ENCODE measurements at regions not wholly inside any gene's neighbourhood (a gene's known extent, or its start where the extent isn't known, plus 50 kb on each side); places are given as distances from the start of the nearest gene placed in this dataset.

DNA sequence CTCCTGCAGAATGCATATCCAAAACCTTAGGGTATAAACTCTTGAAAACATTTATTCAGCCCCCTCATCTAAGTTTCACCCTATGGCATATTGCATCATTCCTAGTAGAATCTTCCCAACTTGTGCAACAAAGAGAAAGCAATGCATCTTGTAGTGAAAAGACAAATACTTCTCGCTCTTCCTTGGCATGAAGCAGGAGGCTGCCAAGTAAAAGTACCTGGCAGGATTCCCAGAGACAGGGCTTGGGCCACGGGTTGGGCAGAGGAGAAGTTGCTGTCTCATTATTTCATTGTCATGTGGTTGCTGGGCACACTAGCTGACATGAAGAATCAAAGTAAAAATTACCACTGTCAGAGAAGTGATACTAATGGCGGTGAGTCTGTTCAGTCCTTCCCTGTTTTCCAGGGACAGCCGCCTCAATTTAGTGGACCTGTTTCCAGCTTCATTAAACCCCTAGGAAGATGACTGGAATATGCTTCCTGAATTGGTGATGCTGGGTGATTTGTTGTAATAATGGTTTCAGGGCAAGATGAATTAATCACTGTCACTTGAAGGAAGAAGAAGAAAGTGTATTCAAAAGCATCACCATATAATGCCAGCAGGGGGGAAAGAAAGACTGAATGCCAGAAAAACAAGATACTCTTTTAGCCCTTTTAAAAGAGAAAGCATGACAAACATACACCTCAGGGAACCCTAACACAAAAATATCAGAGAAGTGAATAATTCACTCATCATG lies 380.5 kb upstream of the IGFBP7 start:
- Histone ChIP-seq H3K4me1 (ENCODE audit: insufficient read depth, low read length) (peaks cover 5% of the 10 kb centered on the region; the same call in 1 of the 2 replicates), H3K4me3 (ENCODE audit: low read length) (no peak overlapping the region), H3K9me3 (ENCODE audit: insufficient read depth, low read depth, low read length) (no peaks in the 10 kb centered on the region), H3K27me3 (ENCODE audit: insufficient read depth, low read length) (no peaks in the 10 kb centered on the region), H3K36me3 (ENCODE audit: insufficient read depth, low read length) (no peaks in the 10 kb centered on the region), H3K9ac (ENCODE audit: low read depth, low read length) (no peak overlapping the region), H3K27ac (ENCODE audit: low read depth, low read length) (no peak overlapping the region)
- WGBS = 88% methylated on average over 4 of the region's 4 CpGs

DNA sequence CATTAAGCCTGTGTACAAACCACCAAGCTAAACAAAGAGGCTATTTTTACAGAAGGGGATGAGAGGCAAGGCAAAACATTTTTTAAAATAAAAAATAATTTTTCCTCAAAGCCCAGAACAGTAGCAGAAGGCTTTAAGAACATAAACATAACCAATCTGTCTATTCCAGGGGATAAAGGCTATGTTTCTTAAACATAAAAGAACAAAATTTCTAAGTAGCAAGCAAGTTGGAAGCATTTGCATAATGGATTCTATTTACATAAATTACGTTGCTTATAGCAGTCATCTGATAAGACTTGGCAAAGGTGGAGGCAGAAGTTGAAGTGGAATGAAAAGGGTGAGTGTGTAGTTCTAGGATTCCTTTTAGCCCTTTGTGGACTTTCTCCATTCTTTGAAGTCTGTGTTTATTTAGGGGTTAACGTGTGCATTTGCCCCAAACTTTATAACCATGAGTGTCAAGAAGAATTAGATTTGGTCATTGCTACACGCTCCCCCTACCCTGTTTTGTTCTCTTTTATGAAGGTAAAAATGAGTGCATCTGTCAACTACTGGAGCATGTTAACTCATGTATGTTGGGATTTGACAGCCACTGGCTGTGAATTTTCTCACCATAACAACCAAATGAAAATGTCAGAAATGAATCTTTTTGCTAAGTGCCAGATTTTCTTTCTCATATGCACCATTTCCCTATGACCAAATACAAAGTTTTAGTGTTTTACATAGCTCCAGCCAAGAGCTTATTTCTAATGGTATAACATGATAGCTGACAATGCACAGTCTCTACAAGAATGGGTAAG lies 378.4 kb upstream of the IGFBP7 start:
- Histone ChIP-seq H3K27ac (ENCODE audit: low read depth, low read length) (no peak overlapping the region), H3K4me3 (ENCODE audit: low read length) (no peak overlapping the region), H3K27me3 (ENCODE audit: insufficient read depth, low read length) (no peaks in the 10 kb centered on the region), H3K4me1 (ENCODE audit: insufficient read depth, low read length) (peaks cover 5% of the 10 kb centered on the region; the same call in 1 of the 2 replicates), H3K9ac (ENCODE audit: low read depth, low read length) (no peak overlapping the region), H3K9me3 (ENCODE audit: insufficient read depth, low read depth, low read length) (no peaks in the 10 kb centered on the region), H3K36me3 (ENCODE audit: insufficient read depth, low read length) (no peaks in the 10 kb centered on the region)
- 92% methylated on average over 2 of the region's 3 CpGs for WGBS

DNA sequence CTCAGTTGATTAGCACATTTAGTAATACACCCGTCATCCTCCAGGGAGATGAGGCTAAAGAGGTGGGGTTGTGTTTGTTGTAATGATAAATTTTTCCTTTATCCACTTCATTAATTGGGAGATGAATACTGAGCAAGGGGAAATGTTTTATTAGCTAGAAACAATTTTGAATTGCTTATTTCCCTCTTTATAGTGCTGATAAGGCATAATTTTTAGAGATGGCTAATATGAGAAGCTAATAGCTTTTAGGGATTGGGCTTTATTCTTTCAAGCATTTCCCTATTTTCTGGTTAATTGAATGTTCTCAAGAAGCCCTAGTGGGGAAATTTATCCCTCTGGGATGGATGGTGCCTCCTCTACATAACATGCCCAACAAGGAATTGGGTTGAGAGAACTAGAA lies 365.2 kb upstream of the IGFBP7 start:
- Histone ChIP-seq H3K4me3 (ENCODE audit: low read length) (no peak overlapping the region), H3K4me1 (ENCODE audit: insufficient read depth, low read length) (no peaks in the 10 kb centered on the region), H3K9me3 (ENCODE audit: insufficient read depth, low read depth, low read length) (no peaks in the 10 kb centered on the region), H3K36me3 (ENCODE audit: insufficient read depth, low read length) (no peaks in the 10 kb centered on the region), H3K27me3 (ENCODE audit: insufficient read depth, low read length) (no peaks in the 10 kb centered on the region), H3K9ac (ENCODE audit: low read depth, low read length) (no peak overlapping the region), H3K27ac (ENCODE audit: low read depth, low read length) (no peak overlapping the region)
- WGBS = no CpG with 5 or more reads among the region's 1 CpG

DNA sequence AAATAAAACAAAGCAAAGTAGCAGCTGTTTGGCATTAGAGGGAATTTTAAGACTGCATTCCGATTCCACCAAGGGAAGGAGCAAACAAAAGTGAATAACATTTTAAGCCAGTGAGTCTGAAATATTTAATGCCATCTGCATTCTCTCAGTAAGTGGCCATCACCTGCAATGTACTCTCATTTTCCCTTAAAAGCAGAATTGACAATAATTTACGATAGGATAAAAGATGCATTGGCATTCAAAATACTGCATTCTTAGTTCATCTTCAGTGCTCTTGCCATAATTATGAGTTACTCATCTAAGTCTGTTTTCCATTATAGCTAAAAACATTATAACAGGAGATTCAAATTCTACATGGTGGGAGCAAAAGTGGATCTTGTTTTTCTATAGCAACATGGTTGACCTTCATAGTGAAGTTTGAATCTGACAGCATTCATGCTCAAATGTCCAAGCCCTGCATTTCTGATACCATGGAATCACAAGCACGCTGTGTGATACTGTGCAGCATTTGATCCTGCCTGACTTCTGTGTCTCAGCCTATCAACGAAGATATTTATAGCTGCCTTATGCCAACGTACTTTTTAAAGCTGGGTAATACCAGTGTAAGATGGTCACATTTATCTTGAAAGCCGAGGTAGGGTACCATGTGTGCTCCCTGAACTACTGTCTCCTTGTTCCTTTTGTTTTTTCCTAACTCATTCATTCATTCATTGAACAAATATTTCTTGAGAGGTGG lies 355.3 kb upstream of the IGFBP7 start:
- H3K4me1 ChIP-seq (ENCODE audit: insufficient read depth, low read length) = no peaks in the 10 kb centered on the region
- no peaks in the 10 kb centered on the region for H3K36me3 ChIP-seq (ENCODE audit: insufficient read depth, low read length)
- no peak overlapping the region for H3K4me3 ChIP-seq (ENCODE audit: low read length)
- 79% methylated on average over 6 of the region's 6 CpGs for WGBS
- H3K27me3 ChIP-seq (ENCODE audit: insufficient read depth, low read length) = no peaks in the 10 kb centered on the region
- no peak overlapping the region for H3K27ac ChIP-seq (ENCODE audit: low read depth, low read length)
- H3K9ac ChIP-seq (ENCODE audit: low read depth, low read length) = no peak overlapping the region
- H3K9me3 ChIP-seq (ENCODE audit: insufficient read depth, low read depth, low read length) = no peaks in the 10 kb centered on the region

DNA sequence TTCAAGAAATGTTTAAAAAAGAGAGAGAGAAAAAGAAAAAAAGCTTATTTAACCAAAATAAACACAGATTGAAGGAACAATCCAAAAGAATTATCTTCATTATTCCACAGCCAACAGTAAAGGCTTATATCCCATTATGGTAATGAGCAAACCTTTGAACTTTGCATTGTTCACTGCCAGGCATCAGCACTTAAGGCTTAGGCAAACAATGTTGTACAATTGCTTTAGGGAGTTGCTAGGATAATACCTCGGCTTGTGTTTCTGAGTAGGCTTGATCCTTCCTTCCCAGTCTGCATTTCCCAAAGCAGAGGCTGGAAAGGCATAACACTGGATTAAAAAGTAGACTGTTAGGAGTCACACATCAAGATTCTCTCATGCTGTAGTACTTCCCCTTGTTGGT lies 352.7 kb upstream of the IGFBP7 start:
- 100% methylated on average over 1 of the region's 1 CpG for WGBS
- Histone ChIP-seq H3K36me3 (ENCODE audit: insufficient read depth, low read length) (no peaks in the 10 kb centered on the region), H3K27ac (ENCODE audit: low read depth, low read length) (no peak overlapping the region), H3K4me1 (ENCODE audit: insufficient read depth, low read length) (no peaks in the 10 kb centered on the region), H3K9me3 (ENCODE audit: insufficient read depth, low read depth, low read length) (0 out of 2 replicates have a peak, but pooled peaks cover 2% of the 10 kb centered on the region), H3K9ac (ENCODE audit: low read depth, low read length) (no peak overlapping the region), H3K4me3 (ENCODE audit: low read length) (no peak overlapping the region), H3K27me3 (ENCODE audit: insufficient read depth, low read length) (no peaks in the 10 kb centered on the region)

DNA sequence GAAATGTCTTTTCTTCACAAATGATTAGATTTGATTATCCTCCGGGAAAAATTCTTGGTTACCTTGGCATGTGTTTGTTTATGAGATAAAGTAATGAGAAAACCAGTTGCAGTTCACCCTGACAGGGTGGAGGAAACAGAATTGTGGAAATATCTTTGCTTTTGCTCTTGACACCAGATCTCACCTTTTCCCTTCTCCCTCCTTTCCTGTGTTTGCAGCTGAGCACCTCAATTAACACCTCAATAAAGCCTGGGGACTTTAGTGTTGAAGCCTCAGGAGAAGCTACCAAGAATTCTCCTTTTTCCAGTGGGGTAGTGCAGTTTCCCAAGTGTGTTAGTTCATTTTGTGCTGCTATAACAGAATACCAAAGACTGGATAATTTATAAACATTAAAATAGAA lies 350.8 kb upstream of the IGFBP7 start:
- WGBS = 91% methylated on average over 1 of the region's 1 CpG
- H3K36me3 ChIP-seq (ENCODE audit: insufficient read depth, low read length) = no peaks in the 10 kb centered on the region
- no peaks in the 10 kb centered on the region for H3K4me1 ChIP-seq (ENCODE audit: insufficient read depth, low read length)
- H3K9me3 ChIP-seq (ENCODE audit: insufficient read depth, low read depth, low read length) = 0 out of 2 replicates have a peak, but pooled peaks cover 5% of the 10 kb centered on the region
- H3K4me3 ChIP-seq (ENCODE audit: low read length) = no peak overlapping the region
- no peak overlapping the region for H3K27ac ChIP-seq (ENCODE audit: low read depth, low read length)
- no peak overlapping the region for H3K9ac ChIP-seq (ENCODE audit: low read depth, low read length)
- H3K27me3 ChIP-seq (ENCODE audit: insufficient read depth, low read length) = no peaks in the 10 kb centered on the region

DNA sequence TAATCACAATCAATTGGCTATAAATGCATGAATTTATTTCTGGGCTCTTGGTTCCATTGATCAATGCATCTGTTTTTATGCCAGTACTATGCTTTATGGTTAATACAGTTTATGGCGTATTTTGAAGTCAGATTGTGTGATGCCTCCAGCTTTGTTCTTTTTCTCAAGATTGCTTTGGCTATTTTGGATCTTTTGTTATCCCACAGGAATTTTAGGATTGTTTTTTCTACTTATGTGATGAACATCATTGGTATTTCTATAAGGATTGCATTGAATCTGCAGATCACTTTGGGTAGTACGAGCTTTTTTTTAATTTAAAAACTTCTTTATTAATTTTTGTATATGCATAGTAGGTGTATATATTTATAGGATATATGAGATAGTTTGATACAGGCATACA lies 338.7 kb upstream of the IGFBP7 start:
- no peaks in the 10 kb centered on the region for H3K27me3 ChIP-seq (ENCODE audit: insufficient read depth, low read length)
- WGBS = 0% methylated on average over 1 of the region's 2 CpGs
- peaks cover 3% of the 10 kb centered on the region; the same call in 1 of the 2 replicates for H3K9me3 ChIP-seq (ENCODE audit: insufficient read depth, low read depth, low read length)

DNA sequence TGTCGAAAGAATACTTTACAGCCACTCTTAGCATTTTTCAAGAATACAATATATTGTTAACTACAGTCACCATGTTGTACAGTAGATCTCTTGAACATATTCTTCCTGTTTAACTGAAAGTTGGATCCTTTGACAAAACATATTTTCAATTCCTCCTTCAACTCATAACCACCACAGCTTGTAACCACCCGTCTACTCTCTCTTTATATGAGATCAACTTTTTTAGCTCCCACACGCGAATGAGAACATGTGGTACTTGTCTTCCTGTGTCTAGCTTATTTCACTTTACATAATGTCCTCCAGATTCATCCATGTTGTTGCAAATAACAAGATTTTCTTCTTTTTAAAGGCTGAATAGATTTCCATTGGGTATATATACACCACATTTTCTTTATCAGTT lies 338.3 kb upstream of the IGFBP7 start:
- Histone ChIP-seq H3K9ac (ENCODE audit: low read depth, low read length) (no peak overlapping the region), H3K9me3 (ENCODE audit: insufficient read depth, low read depth, low read length) (peaks cover 3% of the 10 kb centered on the region; the same call in 1 of the 2 replicates), H3K27ac (ENCODE audit: low read depth, low read length) (no peak overlapping the region), H3K4me3 (ENCODE audit: low read length) (no peak overlapping the region), H3K4me1 (ENCODE audit: insufficient read depth, low read length) (no peaks in the 10 kb centered on the region), H3K27me3 (ENCODE audit: insufficient read depth, low read length) (no peaks in the 10 kb centered on the region), H3K36me3 (ENCODE audit: insufficient read depth, low read length) (no peaks in the 10 kb centered on the region)
- WGBS = 98% methylated on average over 4 of the region's 4 CpGs

More for the DNA sequence above, 338.7 kb upstream of the IGFBP7 start:
- Histone ChIP-seq H3K4me1 (ENCODE audit: insufficient read depth, low read length) (no peaks in the 10 kb centered on the region), H3K9ac (ENCODE audit: low read depth, low read length) (no peak overlapping the region), H3K4me3 (ENCODE audit: low read length) (no peak overlapping the region), H3K27ac (ENCODE audit: low read depth, low read length) (no peak overlapping the region), H3K36me3 (ENCODE audit: insufficient read depth, low read length) (no peaks in the 10 kb centered on the region)

DNA sequence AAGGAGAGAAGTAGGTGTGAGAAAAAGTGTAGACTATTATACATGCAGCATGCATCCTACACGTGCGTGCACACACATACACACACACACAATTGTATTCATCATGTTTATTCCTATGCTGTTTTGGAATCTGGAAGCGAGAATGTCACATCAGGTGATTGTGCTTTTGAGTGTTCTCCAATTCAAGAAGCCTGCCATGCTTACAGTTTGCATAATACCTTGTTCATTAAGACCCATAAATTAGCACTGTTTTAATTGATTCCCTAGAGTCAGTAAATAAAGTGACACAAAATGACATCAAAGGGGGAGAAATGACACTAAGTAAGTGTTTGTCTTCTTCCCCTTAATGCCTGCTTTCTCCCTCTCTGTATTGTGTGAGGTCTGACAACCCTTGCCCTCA lies 336.1 kb upstream of the IGFBP7 start:
- WGBS = 100% methylated on average over 3 of the region's 3 CpGs
- Histone ChIP-seq H3K4me3 (ENCODE audit: low read length) (no peak overlapping the region), H3K4me1 (ENCODE audit: insufficient read depth, low read length) (no peaks in the 10 kb centered on the region), H3K27ac (ENCODE audit: low read depth, low read length) (no peak overlapping the region), H3K36me3 (ENCODE audit: insufficient read depth, low read length) (no peaks in the 10 kb centered on the region), H3K9ac (ENCODE audit: low read depth, low read length) (no peak overlapping the region), H3K27me3 (ENCODE audit: insufficient read depth, low read length) (no peaks in the 10 kb centered on the region), H3K9me3 (ENCODE audit: insufficient read depth, low read depth, low read length) (peaks cover 3% of the 10 kb centered on the region; the same call in 1 of the 2 replicates)

DNA sequence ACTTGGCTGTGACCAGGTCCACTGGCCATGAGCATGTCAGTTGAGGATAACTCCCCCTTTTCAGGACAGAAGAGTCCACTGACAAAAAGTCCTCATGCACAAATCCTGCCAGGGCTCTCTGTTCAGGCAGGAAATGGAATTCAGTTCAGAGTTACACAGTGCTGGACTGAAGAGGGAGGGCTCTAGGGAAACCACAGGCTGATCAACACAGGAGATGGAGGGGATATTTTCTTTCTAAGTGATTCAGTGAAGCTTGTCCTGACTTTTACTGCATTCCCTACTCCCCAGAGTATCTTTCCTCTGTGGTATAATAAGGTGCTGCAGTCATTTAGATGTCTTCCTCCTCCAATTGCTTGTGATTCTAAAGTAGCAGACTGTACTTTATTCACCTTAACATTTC lies 335.5 kb upstream of the IGFBP7 start:
- Histone ChIP-seq H3K9me3 (ENCODE audit: insufficient read depth, low read depth, low read length) (peaks cover 3% of the 10 kb centered on the region; the same call in 1 of the 2 replicates), H3K4me3 (ENCODE audit: low read length) (no peak overlapping the region), H3K27ac (ENCODE audit: low read depth, low read length) (no peak overlapping the region), H3K36me3 (ENCODE audit: insufficient read depth, low read length) (no peaks in the 10 kb centered on the region), H3K9ac (ENCODE audit: low read depth, low read length) (no peak overlapping the region), H3K4me1 (ENCODE audit: insufficient read depth, low read length) (no peaks in the 10 kb centered on the region), H3K27me3 (ENCODE audit: insufficient read depth, low read length) (no peaks in the 10 kb centered on the region)

DNA sequence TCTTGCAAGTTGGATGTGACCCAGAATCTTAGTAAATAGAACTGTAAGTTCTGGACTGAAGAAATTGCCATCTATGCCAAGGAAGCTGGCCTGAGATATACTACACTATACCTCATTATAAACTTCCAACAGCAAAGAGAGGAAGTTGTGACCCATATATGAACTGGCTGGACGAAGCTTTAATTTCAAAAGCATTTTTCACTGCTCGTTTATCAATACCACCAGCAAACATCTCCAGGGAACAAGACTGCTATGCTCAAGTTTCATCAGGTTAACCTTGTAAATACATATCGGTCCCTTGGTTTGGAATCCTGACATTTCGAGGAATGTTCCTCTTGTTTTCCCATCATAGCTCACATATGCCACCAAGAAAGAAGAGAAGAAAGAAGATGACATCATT lies 334.5 kb upstream of the IGFBP7 start:
- WGBS = 93% methylated on average over 3 of the region's 4 CpGs
- Histone ChIP-seq H3K9me3 (ENCODE audit: insufficient read depth, low read depth, low read length) (no peaks in the 10 kb centered on the region), H3K4me1 (ENCODE audit: insufficient read depth, low read length) (no peaks in the 10 kb centered on the region), H3K27ac (ENCODE audit: low read depth, low read length) (no peak overlapping the region), H3K36me3 (ENCODE audit: insufficient read depth, low read length) (no peaks in the 10 kb centered on the region), H3K27me3 (ENCODE audit: insufficient read depth, low read length) (no peaks in the 10 kb centered on the region), H3K9ac (ENCODE audit: low read depth, low read length) (no peak overlapping the region), H3K4me3 (ENCODE audit: low read length) (no peak overlapping the region)

Data from HUES64 (cell line).